Memory B cell (primary cell): ENCODE measurements at regions not wholly inside any gene's neighbourhood (a gene's known extent, or its start where the extent isn't known, plus 50 kb on each side); places are given as distances from the start of the nearest gene placed in this dataset.

ENCODE experiments used
- ATAC-seq: fragments of 150-1000 bp; cut with Tn5 transposase; 2 replicates; pipeline ENCODE4 v1.10.0; 2021; ENCODE audit warnings: low read depth, mild to moderate bottlenecking, moderate library complexity
- DNase-seq, 2 donors: peaks; one replicate each; pipeline ENCODE4 v3.0.0; 2022; ENCODE audit warnings: low spot score in 2 of 2
- H3K27ac Mint-ChIP-seq: one replicate; pipeline ENCODE4 v1.8.0; 2022; ENCODE audit warnings: mild to moderate bottlenecking, moderate library complexity, mixed read lengths
- H3K27me3 Mint-ChIP-seq: one replicate; pipeline ENCODE4 v1.8.0; 2022; ENCODE audit warnings: mixed read lengths
- H3K36me3 Mint-ChIP-seq: one replicate; pipeline ENCODE4 v1.8.0; 2022; ENCODE audit warnings: mild to moderate bottlenecking, mixed read lengths
- H3K4me1 Mint-ChIP-seq: one replicate; pipeline ENCODE4 v1.8.0; 2022; ENCODE audit warnings: mixed read lengths
- H3K4me3 Mint-ChIP-seq: one replicate; pipeline ENCODE4 v1.8.0; 2022; ENCODE audit warnings: mild to moderate bottlenecking, moderate library complexity, mixed read lengths
- H3K9me3 Mint-ChIP-seq: one replicate; pipeline ENCODE4 v1.8.0; 2022; ENCODE audit warnings: mixed read lengths

DNA sequence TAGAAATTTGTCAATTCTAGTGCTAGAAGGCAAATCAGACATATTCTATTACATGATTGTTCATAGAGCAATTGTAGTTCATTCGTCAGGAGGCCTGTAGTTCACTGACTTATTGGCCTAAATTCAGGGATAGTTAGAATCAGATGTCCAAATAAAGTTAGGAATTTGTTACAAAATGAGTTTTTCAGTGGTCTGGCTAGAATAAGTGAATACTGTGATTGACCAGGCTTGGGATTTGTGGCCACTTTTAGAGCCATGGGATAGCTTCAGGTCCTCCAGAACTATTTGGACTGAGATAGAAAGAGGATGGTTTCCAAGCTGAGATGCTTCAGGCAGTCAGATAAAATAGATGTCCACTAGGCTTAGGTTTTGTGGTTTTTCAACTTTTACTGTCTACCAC lies 199.1 kb upstream of the MPDZ start:
- Mint-ChIP-seq H3K27me3 (no peaks in the 10 kb centered on the region), H3K4me1 (no peaks in the 10 kb centered on the region), H3K27ac (no peak overlapping the region), H3K9me3 (peaks cover 9% of the 10 kb centered on the region), H3K4me3 (no peak overlapping the region), H3K36me3 (no peaks in the 10 kb centered on the region)
- DNase-seq (no peak), ATAC-seq (no peak)

DNA sequence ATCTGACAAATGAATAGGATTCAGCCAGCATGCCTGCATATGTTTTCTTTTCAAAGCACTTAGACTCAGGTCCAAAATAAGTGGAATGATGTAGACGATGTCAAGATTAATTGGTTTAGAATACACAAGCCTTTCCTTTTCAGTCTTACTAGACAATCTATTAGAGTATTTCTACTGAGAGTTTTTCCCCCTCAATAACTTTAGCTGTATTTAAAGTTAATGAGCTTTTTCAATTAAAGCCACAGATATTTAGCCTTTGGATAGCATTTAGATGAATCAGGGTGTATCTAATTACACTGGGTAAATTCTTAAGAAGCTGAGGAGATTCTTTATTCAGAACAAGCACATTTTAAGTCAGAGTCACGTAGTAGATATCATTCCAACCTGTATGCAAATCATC lies 198.7 kb upstream of the MPDZ start:
- DNase-seq: no peak
- H3K4me1 Mint-ChIP-seq: no peaks in the 10 kb centered on the region
- peaks cover 9% of the 10 kb centered on the region for H3K9me3 Mint-ChIP-seq
- H3K36me3 Mint-ChIP-seq: no peaks in the 10 kb centered on the region
- H3K27me3 Mint-ChIP-seq: no peaks in the 10 kb centered on the region
- no peak for ATAC-seq
- no peak overlapping the region for H3K4me3 Mint-ChIP-seq
- no peak overlapping the region for H3K27ac Mint-ChIP-seq

DNA sequence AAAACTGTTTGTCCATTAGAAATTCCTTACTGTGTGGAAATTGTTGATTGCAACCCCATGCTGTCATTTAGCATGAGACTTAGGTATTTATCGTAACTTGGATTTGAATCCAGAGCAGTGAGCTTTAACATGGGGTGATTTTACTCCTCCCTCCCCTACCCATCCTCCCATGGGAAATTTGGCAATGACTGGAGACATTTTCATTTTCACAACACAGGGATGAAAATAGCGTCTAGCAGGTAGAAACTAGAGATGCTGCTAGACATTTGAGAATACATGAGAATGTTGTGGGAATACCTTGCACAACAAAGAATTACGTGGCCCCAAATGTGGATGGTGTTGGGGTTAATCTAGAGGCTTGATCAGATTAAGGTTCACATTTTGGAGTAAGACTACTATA lies 191.3 kb upstream of the MPDZ start:
- Mint-ChIP-seq H3K4me1 (no peaks in the 10 kb centered on the region), H3K36me3 (no peaks in the 10 kb centered on the region), H3K27ac (no peak overlapping the region), H3K4me3 (no peak overlapping the region), H3K9me3 (peaks cover 8% of the 10 kb centered on the region), H3K27me3 (no peaks in the 10 kb centered on the region)
- DNase-seq (no peak), ATAC-seq (no peak)

DNA sequence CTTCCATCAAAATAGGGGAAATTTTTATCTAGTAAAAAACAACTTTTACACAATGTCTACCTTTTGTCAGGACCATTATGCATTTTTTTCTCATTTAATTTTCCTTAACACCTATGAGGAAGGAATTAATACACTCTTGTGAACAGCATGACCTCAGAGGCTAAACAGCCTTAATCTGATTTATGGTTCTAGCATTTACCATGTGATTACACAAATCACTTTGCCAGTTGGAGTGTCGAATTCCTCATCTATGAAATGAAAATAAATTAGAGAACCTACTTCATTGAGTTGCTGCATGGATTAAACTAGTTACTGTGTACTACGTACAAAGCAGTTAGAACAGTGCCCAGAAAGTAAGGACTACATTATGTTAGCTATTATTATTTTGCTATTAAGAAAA lies 187.7 kb upstream of the MPDZ start:
- DNase-seq (no peak), ATAC-seq (no peak)
- Mint-ChIP-seq H3K4me1 (no peaks in the 10 kb centered on the region), H3K9me3 (peaks cover 2% of the 10 kb centered on the region), H3K36me3 (no peaks in the 10 kb centered on the region), H3K27ac (no peak overlapping the region), H3K27me3 (no peaks in the 10 kb centered on the region), H3K4me3 (no peak overlapping the region)

DNA sequence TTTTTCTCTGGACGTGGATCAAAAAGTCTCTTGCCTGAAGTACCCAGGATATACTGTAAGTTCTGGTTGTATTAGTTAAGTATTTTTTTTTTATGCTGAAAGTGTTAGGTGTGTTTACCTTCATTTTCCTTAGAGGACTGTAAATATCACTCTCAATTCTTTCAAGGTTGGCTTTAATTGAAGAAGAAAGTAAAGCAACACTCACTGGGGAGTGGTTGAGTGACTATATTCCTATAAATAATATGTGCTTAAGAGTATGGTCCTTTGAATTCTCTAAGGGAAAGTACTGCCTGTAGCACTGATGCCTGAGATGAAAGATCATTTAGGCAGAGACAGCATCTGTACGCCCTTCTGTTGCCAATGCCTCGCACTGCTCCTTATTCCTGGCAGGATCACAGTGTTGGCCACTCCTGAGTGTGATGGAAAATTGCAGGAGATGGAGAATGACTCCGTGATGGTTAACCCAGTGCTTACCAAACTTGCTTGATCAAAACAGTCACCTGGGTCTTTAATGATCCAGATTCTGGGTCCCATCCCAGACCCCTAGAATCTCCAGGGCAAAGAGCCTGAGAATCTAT lies 182.0 kb upstream of the MPDZ start:
- ATAC-seq: no peak

DNA sequence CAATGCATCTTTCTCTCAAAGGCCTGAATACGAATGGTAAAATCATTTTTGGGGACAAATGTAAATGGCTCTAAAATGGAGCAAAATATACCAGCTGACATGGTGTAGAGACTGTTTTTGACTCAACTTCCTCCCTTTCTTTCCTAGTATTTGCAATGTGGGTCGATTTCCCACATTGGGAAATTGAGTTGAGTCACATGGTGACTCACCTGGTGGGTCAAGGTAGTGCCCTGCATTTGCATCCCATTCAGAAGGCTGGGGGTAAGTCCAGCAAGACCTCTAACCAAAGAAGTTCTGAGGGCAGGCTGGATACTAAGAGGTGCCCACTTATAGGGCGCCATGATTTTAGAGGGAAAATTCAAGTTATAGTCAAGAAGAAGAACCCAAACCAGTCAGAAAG lies 179.6 kb upstream of the MPDZ start:
- DNase-seq (no peak), ATAC-seq (no peak)
- H3K4me1 Mint-ChIP-seq: no peaks in the 10 kb centered on the region
- H3K27ac Mint-ChIP-seq: no peak overlapping the region
- peaks cover 7% of the 10 kb centered on the region for H3K9me3 Mint-ChIP-seq
- no peaks in the 10 kb centered on the region for H3K27me3 Mint-ChIP-seq
- no peak overlapping the region for H3K4me3 Mint-ChIP-seq
- H3K36me3 Mint-ChIP-seq: no peaks in the 10 kb centered on the region

More for the DNA sequence above, 182.0 kb upstream of the MPDZ start:
- peaks cover 7% of the 10 kb centered on the region for H3K9me3 Mint-ChIP-seq
- H3K4me3 Mint-ChIP-seq: no peak overlapping the region
- H3K27me3 Mint-ChIP-seq: no peaks in the 10 kb centered on the region
- H3K36me3 Mint-ChIP-seq: no peaks in the 10 kb centered on the region
- H3K4me1 Mint-ChIP-seq: no peaks in the 10 kb centered on the region
- H3K27ac Mint-ChIP-seq: no peak overlapping the region
- DNase-seq: no peak

DNA sequence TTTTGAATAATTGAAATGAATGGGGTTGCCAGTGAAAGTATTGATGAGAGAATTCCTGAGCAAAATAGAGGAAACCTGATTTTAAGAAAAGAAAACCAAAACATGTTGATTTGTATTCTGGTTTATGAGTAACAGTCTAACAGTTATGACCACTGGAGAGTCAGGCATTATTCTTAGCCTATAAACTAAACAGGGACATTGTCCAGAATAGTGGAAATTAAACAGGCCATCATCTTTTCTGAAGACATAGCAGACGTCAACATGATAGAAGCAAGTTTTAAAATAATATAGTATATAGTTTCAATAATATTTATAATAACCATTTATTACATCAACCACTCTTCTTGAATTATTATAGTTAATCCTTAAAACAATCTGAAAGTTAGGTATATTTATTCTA lies 178.3 kb upstream of the MPDZ start:
- H3K27me3 Mint-ChIP-seq: no peaks in the 10 kb centered on the region
- H3K4me3 Mint-ChIP-seq: no peak overlapping the region
- peaks cover 7% of the 10 kb centered on the region for H3K9me3 Mint-ChIP-seq
- no peak for ATAC-seq
- no peak for DNase-seq
- H3K27ac Mint-ChIP-seq: no peak overlapping the region
- no peaks in the 10 kb centered on the region for H3K36me3 Mint-ChIP-seq
- no peaks in the 10 kb centered on the region for H3K4me1 Mint-ChIP-seq

DNA sequence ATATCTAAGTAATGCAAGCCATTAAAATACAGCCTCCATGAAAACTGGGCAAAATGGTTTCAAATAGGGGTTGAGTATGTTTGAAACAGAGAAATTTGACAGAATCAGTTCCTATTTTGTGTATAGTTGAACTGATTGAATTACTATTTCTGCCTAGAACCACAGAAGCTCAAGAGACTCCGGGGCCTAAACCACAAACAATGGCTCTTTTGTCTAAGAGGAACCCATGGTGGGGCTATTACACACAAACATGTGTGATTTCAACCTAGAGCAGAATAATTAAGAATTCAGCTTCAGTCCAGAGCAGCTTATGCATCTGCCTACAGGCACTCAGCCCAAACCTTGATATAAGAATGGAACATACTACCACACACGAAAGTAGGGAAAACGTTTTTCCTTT lies 171.2 kb upstream of the MPDZ start:
- H3K27me3 Mint-ChIP-seq: no peaks in the 10 kb centered on the region
- H3K27ac Mint-ChIP-seq: no peak overlapping the region
- no peaks in the 10 kb centered on the region for H3K4me1 Mint-ChIP-seq
- no peaks in the 10 kb centered on the region for H3K36me3 Mint-ChIP-seq
- H3K4me3 Mint-ChIP-seq: no peak overlapping the region
- ATAC-seq (no peak), DNase-seq (no peak)
- no peaks in the 10 kb centered on the region for H3K9me3 Mint-ChIP-seq

DNA sequence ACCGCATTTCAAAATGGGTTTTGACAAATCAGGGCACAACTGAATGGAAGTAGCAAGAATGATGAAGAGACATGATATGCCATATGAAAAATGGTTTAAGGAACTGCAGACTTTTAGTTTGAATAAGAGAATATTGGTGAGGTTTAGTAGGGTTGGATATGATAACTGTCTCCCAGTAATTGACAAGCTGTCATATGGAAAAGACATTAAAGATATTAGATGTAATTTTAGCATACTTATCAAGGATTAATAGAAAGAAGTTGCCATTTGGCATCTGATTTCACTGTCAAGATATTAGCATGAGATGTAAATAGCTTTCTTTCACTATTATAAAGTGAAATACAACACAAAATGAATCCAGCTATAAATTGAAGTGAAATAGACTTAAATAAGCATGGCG lies 169.0 kb upstream of the MPDZ start:
- DNase-seq: no peak
- no peak for ATAC-seq
- Mint-ChIP-seq H3K27me3 (no peaks in the 10 kb centered on the region), H3K4me1 (no peaks in the 10 kb centered on the region), H3K36me3 (no peaks in the 10 kb centered on the region), H3K27ac (no peak overlapping the region), H3K4me3 (no peak overlapping the region), H3K9me3 (no peaks in the 10 kb centered on the region)

DNA sequence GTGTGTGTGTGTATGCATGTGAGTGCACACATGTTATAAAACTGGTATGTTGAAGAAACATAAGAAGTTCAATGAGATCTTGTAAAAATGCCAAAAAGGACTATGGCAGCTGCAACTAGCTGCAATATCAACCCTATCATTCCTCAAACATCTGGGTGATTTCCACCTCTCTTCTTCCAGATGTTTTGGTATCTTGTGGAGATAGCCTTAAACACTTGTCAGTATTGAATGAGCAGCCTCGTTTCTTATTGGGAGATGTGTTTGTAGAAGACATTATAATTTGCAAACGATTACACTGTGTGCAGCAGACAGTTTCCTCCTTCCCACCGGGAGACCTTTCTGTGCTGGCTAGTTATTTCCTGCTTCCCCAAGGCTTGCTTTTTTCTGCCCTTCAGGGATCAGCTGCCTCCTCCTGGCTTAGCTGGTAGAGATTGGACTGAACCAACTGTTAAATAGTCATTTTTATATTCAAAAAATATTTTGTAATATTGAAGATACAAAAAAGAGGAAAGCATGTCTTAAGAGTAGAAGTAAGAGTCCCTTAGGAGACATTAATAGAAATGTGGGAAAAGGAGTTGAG lies 168.4 kb upstream of the MPDZ start:
- no peak for DNase-seq
- Mint-ChIP-seq H3K27me3 (no peaks in the 10 kb centered on the region), H3K36me3 (no peaks in the 10 kb centered on the region), H3K4me3 (no peak overlapping the region), H3K27ac (no peak overlapping the region), H3K9me3 (no peaks in the 10 kb centered on the region), H3K4me1 (no peaks in the 10 kb centered on the region)
- no peak for ATAC-seq

DNA sequence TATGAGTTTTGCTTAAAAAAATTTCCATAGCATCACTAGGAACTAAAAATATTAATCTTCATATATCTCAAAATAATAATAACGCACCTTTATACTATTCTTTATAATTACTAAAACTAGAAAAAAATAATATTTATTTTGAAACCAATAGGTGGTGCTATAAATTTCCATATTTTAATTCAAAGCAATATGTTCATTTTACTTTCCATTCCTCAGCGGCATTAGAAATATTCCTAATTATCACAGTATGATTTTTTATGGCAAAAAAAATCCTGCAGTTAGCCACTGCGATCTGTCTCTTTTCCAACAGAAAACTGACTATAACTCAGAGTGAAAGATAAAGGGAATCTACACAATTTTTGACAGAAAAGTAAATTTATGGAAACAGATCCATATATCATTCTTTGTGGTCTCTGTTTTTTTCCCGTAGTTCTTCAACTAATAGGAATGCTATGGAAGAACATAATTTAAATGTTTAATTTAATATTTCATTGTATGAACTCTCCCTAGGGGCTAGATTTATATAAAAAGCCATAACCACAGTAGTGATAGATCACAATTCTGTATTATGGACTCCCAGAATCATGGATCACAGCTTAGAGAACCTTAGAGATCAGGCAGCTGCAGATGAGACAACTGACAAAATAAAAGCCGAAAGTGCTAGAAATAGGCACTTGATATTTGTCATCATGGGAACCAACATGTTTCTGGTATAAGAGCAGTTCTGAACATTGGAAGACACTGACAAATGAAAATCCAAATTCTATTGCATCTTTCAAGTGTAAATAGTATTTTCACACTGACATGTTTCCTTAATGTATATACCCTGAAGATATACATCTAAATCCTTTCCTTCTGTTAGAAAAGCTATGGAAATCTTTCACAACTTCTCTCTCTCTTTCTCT lies 167.7 kb upstream of the MPDZ start:
- no peak for ATAC-seq
- Mint-ChIP-seq H3K27me3 (no peaks in the 10 kb centered on the region), H3K9me3 (no peaks in the 10 kb centered on the region), H3K36me3 (no peaks in the 10 kb centered on the region), H3K4me1 (no peaks in the 10 kb centered on the region), H3K27ac (no peak overlapping the region), H3K4me3 (no peak overlapping the region)
- DNase-seq: no peak

DNA sequence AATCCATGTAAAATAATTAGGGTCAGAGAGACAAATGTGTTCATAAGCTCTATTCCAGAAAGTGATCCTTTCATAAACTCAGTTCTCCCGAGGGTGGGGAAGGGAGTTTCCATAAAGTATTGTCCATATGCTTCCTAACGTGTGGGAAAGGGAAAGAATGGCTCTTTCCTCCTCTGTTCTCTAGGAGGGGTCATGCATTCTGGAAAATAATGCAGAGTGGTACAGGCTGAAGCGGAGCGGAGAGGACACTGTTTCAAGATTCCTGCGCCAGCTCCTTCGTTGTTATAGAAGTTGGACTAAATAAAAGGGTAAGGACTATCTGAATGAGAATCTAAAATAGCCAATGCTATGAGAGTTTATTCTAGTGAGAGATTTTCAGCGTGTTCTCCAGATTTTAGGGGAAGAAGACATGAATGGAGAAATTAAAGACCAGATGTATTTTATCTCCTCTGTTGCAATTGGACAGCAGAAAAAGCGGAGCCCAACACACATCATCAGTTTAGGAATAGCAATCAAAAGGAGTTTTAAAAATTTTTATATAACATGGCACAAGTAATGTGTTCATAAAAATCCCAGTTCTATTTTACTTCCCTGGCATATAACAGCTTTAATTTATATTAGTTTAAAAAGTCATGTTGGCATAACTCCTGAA lies 166.9 kb upstream of the MPDZ start:
- DNase-seq: no peak
- Mint-ChIP-seq H3K4me1 (no peaks in the 10 kb centered on the region), H3K27ac (no peak overlapping the region), H3K36me3 (no peaks in the 10 kb centered on the region), H3K9me3 (no peaks in the 10 kb centered on the region), H3K27me3 (no peaks in the 10 kb centered on the region), H3K4me3 (no peak overlapping the region)
- ATAC-seq: no peak

DNA sequence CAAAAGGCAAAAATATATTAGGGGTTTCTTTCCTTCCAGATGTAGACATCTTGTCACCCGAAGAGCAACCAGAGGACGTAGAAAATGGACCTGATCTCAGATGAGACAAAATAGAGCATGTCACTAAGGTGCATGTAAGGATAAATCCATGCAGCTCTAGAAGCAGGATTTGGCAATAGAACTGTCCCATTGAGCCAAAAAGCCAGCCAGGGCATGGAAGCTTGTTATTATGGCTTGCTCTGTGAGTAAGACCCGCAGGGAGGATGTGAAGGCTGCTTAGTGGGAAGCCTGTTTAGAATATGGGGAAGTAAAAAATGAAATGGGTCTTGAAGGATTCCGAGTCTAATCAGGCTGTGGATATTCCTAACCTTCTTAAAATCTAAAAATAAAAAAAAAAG lies 165.6 kb upstream of the MPDZ start:
- no peaks in the 10 kb centered on the region for H3K27me3 Mint-ChIP-seq
- H3K9me3 Mint-ChIP-seq: no peaks in the 10 kb centered on the region
- ATAC-seq (no peak), DNase-seq (no peak)
- H3K27ac Mint-ChIP-seq: no peak overlapping the region
- H3K4me3 Mint-ChIP-seq: no peak overlapping the region
- H3K4me1 Mint-ChIP-seq: no peaks in the 10 kb centered on the region
- no peaks in the 10 kb centered on the region for H3K36me3 Mint-ChIP-seq
